HPDE6-E6E7 (cell line): ENCODE measurements at regions not wholly inside any gene's neighbourhood (a gene's known extent, or its start where the extent isn't known, plus 50 kb on each side); places are given as distances from the start of the nearest gene placed in this dataset.
"Not testable (repeated sequence)": the region's sequence is repeated elsewhere in the genome, so short reads cannot be mapped to it uniquely, and the experiment has no call there.

Source experiments
- DNase-seq: peaks from one replicate; pipeline ENCODE4 v3.0.0; 2011; ENCODE audit warnings: missing footprints; ENCODE audit errors: extremely low spot score

- no peak for DNase-seq
Measured at GRCh38 chr10:52368725-52369124, 54.6 kb downstream of the DKK1 start.

- not testable (repeated sequence) for DNase-seq
Measured at GRCh38 chr10:52374207-52374606, 60.1 kb downstream of the DKK1 start.

- no peak for DNase-seq
Measured at GRCh38 chr10:52376694-52377354, 62.7 kb downstream of the DKK1 start.

- DNase-seq, result no peak
Measured at GRCh38 chr10:52378124-52378523, 64.0 kb downstream of the DKK1 start.

GRCh38 chr10:52379287-52379686, 65.2 kb downstream of the DKK1 start:
- no peak for DNase-seq

- DNase-seq, result no peak
Measured at GRCh38 chr10:52383088-52383487, 69.0 kb downstream of the DKK1 start.

- peak; percentile 63 for DNase-seq
Measured at GRCh38 chr10:52387744-52388143, 73.7 kb downstream of the DKK1 start.

- DNase-seq, result no peak
Measured at GRCh38 chr10:52390388-52390787, 76.3 kb downstream of the DKK1 start.

- DNase-seq, result no peak
Measured at GRCh38 chr10:52391927-52392602, 78.0 kb downstream of the DKK1 start.

GRCh38 chr10:52394246-52394645, 80.2 kb downstream of the DKK1 start:
- no peak for DNase-seq

GRCh38 chr10:52400562-52400961, 86.5 kb downstream of the DKK1 start:
- no peak for DNase-seq

GRCh38 chr10:52403801-52404200, 89.7 kb downstream of the DKK1 start:
- DNase-seq, result not testable (repeated sequence)

GRCh38 chr10:52409195-52409594, 95.1 kb downstream of the DKK1 start:
- DNase-seq, result no peak

- DNase-seq, result no peak
Measured at GRCh38 chr10:52409928-52410327, 95.8 kb downstream of the DKK1 start.

- no peak for DNase-seq
Measured at GRCh38 chr10:52410916-52411315, 96.8 kb downstream of the DKK1 start.

- DNase-seq, result no peak
Measured at GRCh38 chr10:52419281-52419680, 105.2 kb downstream of the DKK1 start.

GRCh38 chr10:52420656-52421055, 106.6 kb downstream of the DKK1 start:
- no peak for DNase-seq

GRCh38 chr10:52423369-52423768, 109.3 kb downstream of the DKK1 start:
- peak; percentile 4 for DNase-seq

- no peak for DNase-seq
Measured at GRCh38 chr10:52424341-52424740, 110.3 kb downstream of the DKK1 start.

GRCh38 chr10:52434734-52435133, 120.7 kb downstream of the DKK1 start:
- DNase-seq, result no peak

GRCh38 chr10:52436664-52437063, 122.6 kb downstream of the DKK1 start:
- no peak for DNase-seq

- DNase-seq, result no peak
Measured at GRCh38 chr10:52437205-52437646, 123.1 kb downstream of the DKK1 start.

GRCh38 chr10:52438119-52438518, 124.0 kb downstream of the DKK1 start:
- no peak for DNase-seq
